Esophagus (tissue), 2 donors: ENCODE measurements at regions not wholly inside any gene's neighbourhood (a gene's known extent, or its start where the extent isn't known, plus 50 kb on each side); places are given as distances from the start of the nearest gene placed in this dataset.
A peak's percentile ranks its signal among the peaks of the same experiment; 100 is the strongest.
"Not testable (repeated sequence)": the region's sequence is repeated elsewhere in the genome, so short reads cannot be mapped to it uniquely, and the experiment has no call there.

Experiments
- H3K27ac ChIP-seq, 2 donors: one replicate each; pipeline ENCODE4 v1.5.1; 2013; ENCODE audit warnings: low read depth in 2 of 2, mild to moderate bottlenecking in 2 of 2, inconsistent platforms in 1 of 2, low read length in 1 of 2, moderate library complexity in 1 of 2
- H3K27me3 ChIP-seq, 2 donors: one replicate each; pipeline ENCODE4 v1.6.1; 2013; ENCODE audit warnings: low read length in 2 of 2, control low read depth in 1 of 2, mild to moderate bottlenecking in 1 of 2; ENCODE audit not compliant: insufficient read depth in 2 of 2, control insufficient read depth in 1 of 2
- H3K36me3 ChIP-seq, 2 donors: one replicate each; pipeline ENCODE4 v1.6.1; 2013; ENCODE audit warnings: low read length in 1 of 2; ENCODE audit not compliant: control insufficient read depth in 2 of 2, insufficient read depth in 2 of 2
- H3K4me1 ChIP-seq, 2 donors: one replicate each; pipeline ENCODE4 v1.6.1; 2013; ENCODE audit warnings: low read length in 1 of 2; ENCODE audit not compliant: control insufficient read depth in 2 of 2, insufficient read depth in 2 of 2
- H3K4me3 ChIP-seq, 2 donors: one replicate each; pipeline ENCODE4 v1.5.1; 2013; ENCODE audit warnings: low read length in 2 of 2, mild to moderate bottlenecking in 2 of 2, low read depth in 1 of 2, moderate library complexity in 1 of 2
- H3K9me3 ChIP-seq, 2 donors: one replicate each; pipeline ENCODE4 v1.6.1; 2013; ENCODE audit warnings: mild to moderate bottlenecking in 2 of 2, low read depth in 1 of 2, low read length in 1 of 2, moderate library complexity in 1 of 2; ENCODE audit not compliant: control insufficient read depth in 2 of 2, insufficient read depth in 1 of 2
- WGBS, 2 donors: extraction: QIAGEN DNeasy Blood & Tissue Kit; methylation state at CpG; one replicate each; pipeline ENCODE4 v1.1.7; 2013; 5-methylcytosine and 5-hydroxymethylcytosine counted together
- donor health status: healthy with polysubstance abuse.
- donor health status: Bipolar disorder and iron deficiency.

- Histone ChIP-seq H3K27ac (peak overlapping the region in 1 of 2 donors; percentile 50), H3K4me1 (peaks cover 3 to 12% of the 10 kb centered on the region in 2 donors), H3K4me3 (no peak overlapping the region), H3K27me3 (no peaks in the 10 kb centered on the region), H3K36me3 (no peaks in the 10 kb centered on the region), H3K9me3 (no peaks in the 10 kb centered on the region)
- WGBS, 2 donors = 86 to 89% methylated on average over 6 of the region's 6 CpGs
Observed at GRCh38 chr20:50333131-50333670, 142.6 kb downstream of the CEBPB start.

GRCh38 chr20:50333812-50334211 is 143.2 kb downstream of the CEBPB start:
- Histone ChIP-seq H3K27ac (peak overlapping the region in 1 of 2 donors; percentile 50), H3K4me1 (peaks cover 3 to 16% of the 10 kb centered on the region in 2 donors), H3K36me3 (no peaks in the 10 kb centered on the region), H3K4me3 (no peak overlapping the region), H3K27me3 (no peaks in the 10 kb centered on the region), H3K9me3 (no peaks in the 10 kb centered on the region)
- 31 to 56% methylated on average over 8 of the region's 8 CpGs for WGBS, 2 donors

GRCh38 chr20:50334512-50334911 is 143.9 kb downstream of the CEBPB start:
- WGBS, 2 donors = 58 to 71% methylated on average over 6 of the region's 6 CpGs
- peak overlapping the region; percentile 50 to 59 for H3K27ac ChIP-seq
- H3K4me1 ChIP-seq = peaks cover 3 to 16% of the 10 kb centered on the region in 2 donors

GRCh38 chr20:50335105-50335504 is 144.5 kb downstream of the CEBPB start:
- no peak overlapping the region for H3K27ac ChIP-seq
- peaks cover 3 to 16% of the 10 kb centered on the region in 2 donors for H3K4me1 ChIP-seq

More at GRCh38 chr20:50334512-50334911, 143.9 kb downstream of the CEBPB start:
- not testable (repeated sequence) for H3K9me3 ChIP-seq, H3K4me3 ChIP-seq, H3K36me3 ChIP-seq, H3K27me3 ChIP-seq

GRCh38 chr20:50335866-50336265 is 145.2 kb downstream of the CEBPB start:
- Histone ChIP-seq H3K4me1 (peaks cover 0 to 13% of the 10 kb centered on the region in 2 donors), H3K36me3 (no peaks in the 10 kb centered on the region), H3K9me3 (no peaks in the 10 kb centered on the region), H3K27ac (no peak overlapping the region), H3K4me3 (no peak overlapping the region), H3K27me3 (no peaks in the 10 kb centered on the region)
- 79 to 88% methylated on average over 7 of the region's 7 CpGs for WGBS, 2 donors

More at GRCh38 chr20:50335105-50335504, 144.5 kb downstream of the CEBPB start:
- no peak overlapping the region for H3K4me3 ChIP-seq
- no peaks in the 10 kb centered on the region for H3K9me3 ChIP-seq
- 16 to 28% methylated on average over 2 of the region's 2 CpGs for WGBS, 2 donors
- H3K36me3 ChIP-seq = no peaks in the 10 kb centered on the region
- no peaks in the 10 kb centered on the region for H3K27me3 ChIP-seq

GRCh38 chr20:50336661-50337060 is 146.0 kb downstream of the CEBPB start:
- H3K4me3 ChIP-seq = no peak overlapping the region
- 81 to 86% methylated on average over 6 of the region's 6 CpGs for WGBS, 2 donors
- no peaks in the 10 kb centered on the region for H3K27me3 ChIP-seq
- H3K9me3 ChIP-seq = no peaks in the 10 kb centered on the region
- H3K27ac ChIP-seq = no peak overlapping the region
- H3K4me1 ChIP-seq = peaks cover 4 to 10% of the 10 kb centered on the region in 2 donors
- H3K36me3 ChIP-seq = no peaks in the 10 kb centered on the region

- peaks cover 4 to 5% of the 10 kb centered on the region in 2 donors for H3K4me1 ChIP-seq
- no peak overlapping the region for H3K4me3 ChIP-seq
- no peaks in the 10 kb centered on the region for H3K27me3 ChIP-seq
- H3K27ac ChIP-seq = no peak overlapping the region
- WGBS, 2 donors = 93 to 94% methylated on average over 13 of the region's 13 CpGs
- H3K36me3 ChIP-seq = no peaks in the 10 kb centered on the region
- H3K9me3 ChIP-seq = no peaks in the 10 kb centered on the region
Observed at GRCh38 chr20:50337521-50338466, 147.2 kb downstream of the CEBPB start.

GRCh38 chr20:50338479-50339391 is 148.1 kb downstream of the CEBPB start:
- Histone ChIP-seq H3K9me3 (no peaks in the 10 kb centered on the region), H3K4me3 (no peak overlapping the region), H3K27me3 (no peaks in the 10 kb centered on the region), H3K4me1 (peaks cover 5 to 11% of the 10 kb centered on the region in 2 donors), H3K36me3 (no peaks in the 10 kb centered on the region), H3K27ac (peak overlapping the region; percentile 40 to 51)
- WGBS, 2 donors = 42% methylated on average over 12 of the region's 12 CpGs

- Histone ChIP-seq H3K36me3 (no peaks in the 10 kb centered on the region), H3K27me3 (no peaks in the 10 kb centered on the region), H3K4me3 (no peak overlapping the region), H3K4me1 (peaks cover 6 to 17% of the 10 kb centered on the region in 2 donors), H3K9me3 (no peaks in the 10 kb centered on the region), H3K27ac (peak overlapping the region in 1 of 2 donors; percentile 11)
- 35 to 57% methylated on average over 3 of the region's 3 CpGs for WGBS, 2 donors
Observed at GRCh38 chr20:50339466-50339901, 148.9 kb downstream of the CEBPB start.
